NCI-H69 (cell line): ENCODE measurements at regions not wholly inside any gene's neighbourhood (a gene's known extent, or its start where the extent isn't known, plus 50 kb on each side); places are given as distances from the start of the nearest gene placed in this dataset.
A peak's percentile ranks its signal among the peaks of the same experiment; 100 is the strongest.
"Not testable (repeated sequence)": the region's sequence is repeated elsewhere in the genome, so short reads cannot be mapped to it uniquely, and the experiment has no call there.

ENCODE experiments used
- DNase-seq: peaks from one replicate; lab custom pipeline; 2025; lab: John Stamatoyannopoulos, UW

GRCh38 chr6:94698773-94699172 lies 878.6 kb upstream of the MANEA start:
- DNase-seq: no peak

GRCh38 chr6:94687255-94687654 lies 890.1 kb upstream of the MANEA start:
- not testable (repeated sequence) for DNase-seq

GRCh38 chr6:94683409-94683808 lies 893.9 kb upstream of the MANEA start:
- no peak for DNase-seq

- peak; percentile 99 for DNase-seq
These were observed 896.6 kb upstream of the MANEA start for GRCh38 chr6:94680669-94681212.

- DNase-seq: no peak
These were observed 904.1 kb upstream of the MANEA start for GRCh38 chr6:94673251-94673650.

GRCh38 chr6:94670017-94670416 lies 907.3 kb upstream of the MANEA start:
- no peak for DNase-seq

- peak; percentile 32 for DNase-seq
These were observed 908.5 kb upstream of the MANEA start for GRCh38 chr6:94668876-94669275.

- no peak for DNase-seq
These were observed 918.4 kb upstream of the MANEA start for GRCh38 chr6:94658929-94659328.

- DNase-seq: no peak
These were observed 926.1 kb upstream of the MANEA start for GRCh38 chr6:94651239-94651638.

GRCh38 chr6:94645191-94645590 lies 932.1 kb upstream of the MANEA start:
- DNase-seq: no peak

- no peak for DNase-seq
These were observed 937.8 kb upstream of the MANEA start for GRCh38 chr6:94639564-94639963.

- DNase-seq: peak; percentile 88
These were observed 940.5 kb upstream of the MANEA start for GRCh38 chr6:94636780-94637385.

GRCh38 chr6:94623586-94623985 lies 953.7 kb upstream of the MANEA start:
- peak; percentile 9 for DNase-seq

GRCh38 chr6:94622783-94623182 lies 954.6 kb upstream of the MANEA start:
- DNase-seq: no peak

- peak; percentile 72 for DNase-seq
These were observed 976.7 kb upstream of the MANEA start for GRCh38 chr6:94600636-94601035.

- DNase-seq: no peak
These were observed 979.8 kb upstream of the MANEA start for GRCh38 chr6:94597487-94597886.

- DNase-seq: no peak
These were observed 986.9 kb upstream of the MANEA start for GRCh38 chr6:94590416-94590815.

GRCh38 chr6:94588301-94588700 lies 989.0 kb upstream of the MANEA start:
- DNase-seq: no peak

- no peak for DNase-seq
These were observed 993.1 kb upstream of the MANEA start for GRCh38 chr6:94584211-94584610.

- DNase-seq: no peak
These were observed 1006.8 kb upstream of the MANEA start for GRCh38 chr6:94570581-94570980.

- no peak for DNase-seq
These were observed 1014.5 kb upstream of the MANEA start for GRCh38 chr6:94562846-94563245.

GRCh38 chr6:94559829-94560537 lies 1017.4 kb upstream of the MANEA start:
- no peak for DNase-seq

- not testable (repeated sequence) for DNase-seq
These were observed 1020.1 kb upstream of the MANEA start for GRCh38 chr6:94557207-94557606.

- no peak for DNase-seq
These were observed 1029.1 kb upstream of the MANEA start for GRCh38 chr6:94548201-94548600.
